NCI-H82 (cell line): ENCODE measurements at regions not wholly inside any gene's neighbourhood (a gene's known extent, or its start where the extent isn't known, plus 50 kb on each side); places are given as distances from the start of the nearest gene placed in this dataset.
"Not testable (repeated sequence)": the region's sequence is repeated elsewhere in the genome, so short reads cannot be mapped to it uniquely, and the experiment has no call there.

Experiments
- DNase-seq: peaks from one replicate; lab custom pipeline; 2025; lab: John Stamatoyannopoulos, UW

DNA sequence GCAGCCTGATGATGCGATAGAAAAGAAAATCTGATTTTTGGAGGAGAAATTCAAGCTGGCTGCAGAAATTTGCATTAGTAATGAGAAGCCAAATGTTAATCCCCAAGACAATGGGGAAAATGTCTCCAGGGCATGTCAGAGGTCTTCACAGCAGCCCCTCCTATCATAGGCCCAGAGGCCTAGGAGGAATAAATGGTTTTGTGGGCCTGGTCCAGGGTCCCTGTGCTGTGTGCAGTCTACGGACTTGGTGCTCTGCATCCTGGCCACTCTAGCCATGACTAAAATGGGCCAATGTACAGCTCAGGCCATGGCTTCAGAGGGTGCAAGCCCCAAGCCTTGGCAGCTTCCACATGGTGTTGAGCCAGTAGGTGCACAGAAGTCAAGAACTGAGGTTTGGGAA lies 303.8 kb upstream of the SEMA3C start:
- DNase-seq = not testable (repeated sequence)

DNA sequence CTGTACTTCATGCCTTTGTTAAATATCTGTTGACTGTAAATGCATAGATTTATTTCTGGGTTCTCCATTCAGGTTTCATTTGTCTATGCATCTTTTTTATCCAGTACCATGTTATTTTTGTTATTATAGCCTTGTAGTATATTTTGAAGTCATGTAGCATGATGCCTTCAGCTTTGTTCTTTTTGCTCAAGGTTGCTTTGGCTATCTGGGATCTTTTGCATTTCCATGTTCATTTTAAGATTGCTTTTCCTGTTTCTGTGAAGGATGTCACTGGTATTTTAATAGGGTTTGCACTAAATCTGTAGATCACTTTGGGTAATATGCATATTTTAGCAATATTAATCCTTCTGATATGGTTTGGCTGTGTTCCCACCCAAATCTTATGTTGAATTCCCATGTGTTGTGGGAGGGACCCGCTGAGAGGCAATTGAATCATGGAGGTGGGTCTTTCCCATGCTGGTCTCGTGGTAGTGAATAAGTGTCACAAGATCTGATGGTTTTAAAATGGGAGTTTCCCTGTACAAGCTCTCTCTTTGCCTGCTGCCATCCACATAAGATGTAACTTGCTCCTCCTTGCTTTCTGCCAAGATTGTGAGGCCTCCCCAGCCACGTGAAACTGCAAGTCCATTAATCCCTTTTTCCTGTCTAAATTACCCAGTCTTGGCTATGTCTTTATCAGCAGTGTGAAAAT lies 302.8 kb upstream of the SEMA3C start:
- DNase-seq = no peak

DNA sequence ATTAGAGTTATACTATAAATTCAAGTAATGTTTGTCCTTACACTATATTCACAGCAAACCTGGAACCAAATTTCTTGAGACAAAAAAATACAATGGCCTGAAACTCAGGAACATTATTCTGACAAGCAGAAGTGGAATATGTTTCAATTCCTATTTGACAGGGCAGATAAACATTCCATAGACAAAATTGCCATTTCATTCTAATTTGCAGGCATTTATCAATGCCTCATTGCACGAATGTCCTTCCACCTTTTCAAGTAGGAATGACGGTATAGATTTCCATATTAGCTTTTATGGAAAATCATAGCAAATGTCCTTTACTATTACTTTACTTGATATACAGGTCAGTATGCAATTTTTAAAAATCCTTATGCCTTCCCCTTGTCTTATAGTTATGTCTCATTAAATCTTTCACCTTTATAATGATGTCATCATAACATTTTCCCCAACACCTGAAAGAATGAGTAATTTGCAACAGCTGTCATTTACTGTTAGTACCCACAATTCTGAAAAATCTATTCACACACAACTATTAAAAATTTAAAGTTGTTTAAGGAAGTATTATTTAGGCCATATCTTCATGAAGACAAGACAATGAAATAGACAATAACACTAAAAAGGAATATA lies 299.7 kb upstream of the SEMA3C start:
- DNase-seq = no peak

DNA sequence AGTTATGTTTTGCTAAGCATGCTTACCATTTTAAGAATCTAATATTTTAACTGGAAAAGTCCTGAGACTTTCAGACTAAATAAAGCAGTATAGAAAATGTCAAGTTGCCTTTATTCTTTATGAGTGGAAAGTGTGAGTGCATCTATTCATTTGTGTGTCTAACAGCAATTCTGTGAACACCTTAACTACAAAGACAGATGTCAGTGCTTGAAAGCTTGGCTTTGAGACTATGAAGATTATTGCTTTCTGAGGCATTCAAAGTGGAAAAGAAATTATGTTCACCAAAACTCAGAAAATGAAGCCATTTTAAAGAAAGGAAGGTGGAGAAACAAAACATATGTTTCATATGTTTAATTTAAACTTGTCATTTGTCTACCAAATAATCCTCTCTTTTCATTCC lies 294.5 kb upstream of the SEMA3C start:
- no peak for DNase-seq

DNA sequence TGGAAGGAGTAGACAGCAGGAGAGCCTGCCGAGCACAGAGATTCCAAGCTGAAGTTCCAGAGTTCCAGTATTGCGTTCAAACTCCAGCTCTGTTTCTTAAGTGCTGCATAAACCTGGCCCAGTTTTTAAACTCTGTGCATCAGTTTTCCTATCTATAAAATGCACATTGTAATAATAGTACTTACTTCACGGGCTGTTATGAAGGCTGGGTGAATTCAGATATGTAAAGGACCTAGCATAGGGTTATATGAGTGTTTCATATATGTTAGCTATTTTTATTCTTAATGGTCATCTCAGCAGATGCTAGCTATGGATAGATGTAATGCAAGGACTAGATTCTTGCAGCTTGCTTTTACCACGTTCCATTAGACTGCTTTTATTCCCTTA lies 293.1 kb upstream of the SEMA3C start:
- DNase-seq = no peak

DNA sequence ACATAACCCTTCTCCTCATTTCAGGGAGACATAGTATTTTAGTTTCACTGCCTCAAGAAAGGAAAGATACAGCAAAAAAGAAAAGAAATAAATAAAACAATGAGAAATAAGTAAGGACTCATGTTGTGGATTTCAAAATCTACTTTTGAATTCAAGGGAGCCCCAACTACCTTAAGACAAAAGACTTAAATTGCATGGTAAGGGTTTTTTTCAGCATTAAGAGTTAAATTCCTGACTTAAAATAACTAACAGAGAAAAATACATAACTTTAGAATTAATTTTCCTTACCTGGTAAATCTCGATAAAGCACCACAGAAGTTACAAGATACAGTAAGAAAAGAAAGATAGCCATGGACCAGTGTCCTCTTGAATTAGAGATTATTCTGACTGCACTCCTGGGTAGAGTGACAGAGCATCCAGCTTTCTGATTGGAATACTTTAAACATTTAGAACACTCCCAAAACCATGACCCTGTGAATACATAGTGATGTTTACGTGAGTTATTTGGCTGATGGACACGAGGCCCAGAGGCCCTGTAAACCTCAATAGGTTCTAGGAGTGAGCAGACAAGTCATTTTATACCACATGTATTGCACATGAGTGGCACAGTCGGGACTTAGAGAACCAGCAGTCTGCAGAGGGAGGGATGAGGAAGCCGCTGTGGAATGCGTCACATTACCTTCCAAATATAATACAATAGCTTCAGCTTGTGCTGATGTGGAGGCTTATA lies 292.5 kb upstream of the SEMA3C start:
- DNase-seq = no peak

DNA sequence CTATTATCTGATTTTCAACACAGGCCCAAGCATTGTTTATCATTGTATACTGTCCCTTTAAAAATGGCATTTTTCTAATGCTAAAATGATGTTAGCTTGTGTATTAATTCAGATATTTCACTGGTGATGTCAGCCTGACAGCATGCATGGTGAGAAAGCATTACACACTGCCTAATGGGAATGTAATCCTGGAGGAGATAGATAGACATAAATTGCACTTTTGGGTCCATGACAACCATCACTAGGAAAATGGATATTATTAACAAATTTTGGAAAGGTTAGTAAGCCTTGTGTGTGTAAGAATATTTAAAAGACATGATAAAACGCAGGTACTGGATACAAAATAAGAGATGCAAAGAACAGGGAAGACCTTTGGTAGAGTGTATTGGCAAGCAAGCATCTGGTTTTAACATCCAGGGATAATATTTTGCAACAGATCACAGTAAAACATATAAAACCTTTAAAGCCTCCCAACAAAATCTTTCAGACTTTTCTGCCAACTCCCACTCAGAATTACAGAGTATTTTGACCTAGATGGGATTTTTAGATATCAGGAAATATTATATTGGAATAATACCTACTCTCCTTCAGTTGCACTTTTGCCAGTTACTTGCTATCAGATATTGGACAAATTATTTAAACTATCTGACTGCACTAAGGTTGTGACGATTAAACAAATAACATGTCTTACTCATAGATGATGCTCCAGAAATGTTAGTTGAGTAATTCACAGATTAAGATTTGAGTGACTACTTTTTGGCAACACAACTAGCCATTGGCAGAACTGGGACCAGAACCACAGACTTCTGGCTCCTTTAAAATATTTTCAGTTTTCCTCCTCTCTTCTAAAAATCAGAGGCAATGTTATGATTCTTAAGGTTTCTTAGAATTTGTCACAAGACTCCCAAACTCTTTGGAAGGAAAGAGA lies 291.6 kb upstream of the SEMA3C start:
- no peak for DNase-seq

DNA sequence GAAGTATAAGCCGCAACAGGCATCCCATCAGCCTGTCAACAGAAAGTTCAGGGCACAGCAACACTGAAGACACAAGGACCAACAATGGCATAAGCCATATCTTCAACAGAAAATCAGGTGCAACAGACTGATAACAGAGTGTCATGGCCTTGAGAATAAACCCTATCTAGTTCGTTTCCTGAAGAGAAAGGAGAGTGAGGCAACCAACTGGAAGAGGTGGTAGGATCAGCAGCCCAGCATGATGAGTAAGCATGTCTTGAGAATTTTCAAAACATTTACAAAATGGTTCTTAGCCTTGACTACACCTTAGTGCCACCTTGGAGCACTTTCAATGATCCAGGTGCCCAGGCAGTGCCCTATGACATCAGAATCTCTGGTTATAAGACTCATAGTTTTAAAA lies 290.2 kb upstream of the SEMA3C start:
- no peak for DNase-seq

DNA sequence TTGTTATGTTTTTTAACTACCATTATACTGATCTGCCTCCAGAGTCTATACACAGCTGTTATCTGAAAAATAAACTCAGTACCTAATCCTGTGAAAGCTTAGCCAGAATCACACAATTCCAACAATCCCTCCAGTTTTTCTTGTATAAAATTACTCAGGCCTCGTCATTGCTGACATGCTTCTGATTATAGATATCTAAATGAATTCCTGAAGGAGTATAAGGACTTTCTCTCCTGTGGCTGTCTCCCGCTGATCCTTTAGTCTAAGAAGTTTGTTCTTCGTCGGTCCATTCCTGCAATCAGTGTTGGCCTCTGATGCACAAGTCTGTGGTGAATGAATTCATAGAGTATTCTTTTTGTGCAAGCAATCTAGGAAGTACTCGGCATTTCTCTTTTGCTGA lies 288.9 kb upstream of the SEMA3C start:
- no peak for DNase-seq

DNA sequence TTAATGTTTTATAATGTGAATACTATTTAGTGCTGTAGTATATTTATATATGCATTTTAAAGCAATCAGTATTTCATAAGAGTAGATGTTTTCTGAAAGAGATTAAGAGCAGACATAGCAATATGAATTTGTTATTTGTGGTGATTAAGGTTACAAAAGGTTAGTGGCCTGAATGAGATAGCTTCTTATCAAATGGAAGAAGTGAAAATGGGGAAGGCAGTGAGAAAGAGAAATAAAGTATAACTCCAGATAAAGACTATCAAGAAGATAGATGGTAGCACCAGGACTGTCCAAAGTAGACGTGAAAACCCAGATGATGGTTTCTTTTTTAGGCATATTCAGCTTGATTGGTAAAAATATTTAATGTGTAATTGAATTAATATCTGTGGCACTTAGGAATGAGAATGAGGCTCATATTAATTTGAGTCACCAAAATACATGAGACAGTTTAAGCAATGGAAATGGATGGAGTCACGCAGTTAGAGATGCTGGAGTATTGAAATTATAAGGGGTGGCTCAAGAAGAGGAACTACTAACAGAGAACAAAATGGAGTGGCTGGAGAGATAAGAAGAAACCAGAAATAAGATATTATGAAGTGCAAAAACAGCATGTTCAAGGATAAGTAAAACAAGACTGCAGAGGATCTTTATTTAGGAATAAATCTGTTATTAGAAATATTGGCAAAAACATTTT lies 288.0 kb upstream of the SEMA3C start:
- DNase-seq = no peak

DNA sequence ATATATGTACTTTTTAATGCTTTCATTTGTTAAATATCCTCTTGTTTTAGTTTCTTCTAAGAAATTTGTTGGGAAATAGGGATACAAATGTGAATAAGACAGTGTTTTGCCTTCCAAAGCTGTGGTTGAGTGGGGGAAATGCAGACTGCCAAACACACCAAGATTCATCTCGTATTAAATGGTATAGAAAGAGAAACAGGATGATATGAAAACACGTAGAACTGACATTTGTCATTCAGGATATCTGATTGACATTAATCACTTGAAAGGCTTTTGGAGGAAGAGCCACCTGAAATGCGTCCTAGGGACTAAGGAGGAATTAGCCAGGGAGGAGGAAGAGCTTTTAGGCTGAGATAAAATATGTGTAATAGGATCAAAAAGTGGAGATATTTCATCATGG lies 287.4 kb upstream of the SEMA3C start:
- DNase-seq = peak; percentile 64

DNA sequence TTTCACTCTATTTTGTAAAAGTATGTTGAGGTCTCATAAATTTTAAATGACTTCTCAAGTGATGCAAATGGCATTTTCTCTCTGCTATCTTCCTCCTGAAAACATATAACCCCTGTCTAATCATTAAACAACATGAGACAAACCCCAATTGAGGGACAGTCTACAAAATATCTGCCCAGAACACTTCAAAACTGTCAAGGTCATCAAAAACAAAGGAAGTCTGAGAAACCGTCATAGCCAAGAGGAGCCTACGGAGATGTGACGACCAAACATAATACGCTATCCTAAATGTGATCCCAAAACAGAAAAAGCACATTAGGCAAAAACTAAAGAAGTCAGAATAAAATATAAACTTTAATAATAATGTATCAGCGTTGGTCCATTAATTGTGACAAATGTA lies 282.3 kb upstream of the SEMA3C start:
- no peak for DNase-seq

DNA sequence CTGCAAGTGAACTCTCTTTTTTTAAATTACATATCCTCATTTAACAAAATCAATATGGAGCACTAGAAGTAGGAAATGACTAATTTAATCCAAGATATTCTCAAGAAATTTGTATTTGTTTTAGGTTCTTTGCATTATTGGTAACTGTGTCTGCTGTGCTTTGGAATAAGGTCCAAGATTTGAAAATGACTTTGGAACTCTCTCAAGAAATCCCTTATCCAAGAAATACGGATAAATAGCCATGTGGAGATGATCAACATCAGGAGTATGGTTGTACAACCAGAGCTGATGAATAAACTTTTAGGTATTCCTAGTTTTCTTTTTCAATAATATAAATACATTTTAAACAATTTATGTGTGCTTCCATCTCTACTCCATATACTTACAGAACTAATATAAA lies 279.9 kb upstream of the SEMA3C start:
- DNase-seq = no peak

DNA sequence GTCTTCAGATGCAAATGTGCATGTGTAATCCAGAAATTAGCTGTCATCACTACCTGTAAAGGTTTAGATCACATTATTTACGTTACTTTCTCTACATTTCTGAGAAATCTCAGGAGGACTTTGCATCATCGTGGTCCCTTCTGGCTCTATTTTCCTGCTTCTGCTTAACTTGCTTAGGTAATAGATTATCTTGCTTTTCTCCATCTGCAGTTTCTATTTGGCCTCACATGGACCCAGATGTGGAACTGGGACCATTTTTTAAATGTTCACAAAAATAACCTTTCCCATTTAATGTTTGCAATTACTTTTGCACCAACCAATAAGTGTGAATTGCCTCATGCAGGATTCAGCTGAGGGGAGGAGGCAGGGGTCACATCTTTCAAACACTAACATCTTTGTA lies 278.4 kb upstream of the SEMA3C start:
- no peak for DNase-seq

DNA sequence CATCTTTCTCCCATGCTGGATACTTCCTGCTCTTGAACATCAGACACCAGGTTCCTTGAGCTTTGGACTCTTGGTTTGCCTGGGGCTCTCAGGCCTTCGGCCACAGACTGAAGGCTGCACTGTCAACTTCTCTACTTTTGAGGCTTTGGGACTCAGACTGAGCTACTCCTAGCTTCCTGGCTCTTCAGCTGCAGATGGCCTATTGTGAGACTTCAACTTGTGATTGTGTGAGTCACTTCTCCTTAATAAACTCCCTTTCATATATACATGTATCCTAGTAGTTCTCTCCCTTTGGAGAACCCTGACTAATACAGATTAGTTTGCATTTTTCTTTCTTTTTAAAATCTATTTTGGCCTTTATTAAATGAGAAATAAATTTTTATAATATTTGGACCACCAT lies 276.2 kb upstream of the SEMA3C start:
- no peak for DNase-seq

DNA sequence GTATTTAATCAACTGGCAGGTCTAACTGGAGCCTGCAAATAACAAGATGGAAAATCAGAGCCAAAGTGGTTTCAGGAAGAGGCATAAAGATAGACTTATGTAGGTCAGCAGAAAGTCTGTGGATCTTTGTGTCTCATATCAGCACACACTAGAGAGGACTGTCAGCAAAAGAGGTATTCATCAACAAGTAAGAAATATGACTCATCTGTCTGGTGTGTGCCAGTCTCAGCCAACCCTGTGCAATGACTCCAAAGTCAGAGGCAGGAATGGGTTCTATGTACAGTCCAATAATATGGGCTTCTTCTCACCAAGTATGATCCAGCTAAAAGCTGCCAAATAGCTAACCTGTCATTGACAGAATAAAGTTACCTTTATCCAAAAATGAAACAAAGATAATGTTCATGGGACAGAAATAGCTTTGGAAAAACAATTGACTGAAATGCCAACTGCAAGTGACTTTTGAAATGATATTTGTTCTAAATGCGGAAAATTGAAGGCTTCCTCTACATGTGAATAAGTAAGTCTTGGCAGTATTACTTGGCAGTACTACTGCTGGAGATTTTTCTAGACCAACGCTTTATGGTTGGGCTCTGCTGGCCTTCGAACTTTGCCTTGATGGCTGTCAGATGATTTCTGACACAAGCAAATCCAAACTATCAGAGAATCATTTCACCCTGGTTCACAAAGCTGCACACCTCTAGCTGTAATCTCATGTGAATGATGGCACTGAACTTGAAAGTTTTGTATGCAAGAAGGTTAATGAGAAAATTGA lies 272.3 kb upstream of the SEMA3C start:
- no peak for DNase-seq

DNA sequence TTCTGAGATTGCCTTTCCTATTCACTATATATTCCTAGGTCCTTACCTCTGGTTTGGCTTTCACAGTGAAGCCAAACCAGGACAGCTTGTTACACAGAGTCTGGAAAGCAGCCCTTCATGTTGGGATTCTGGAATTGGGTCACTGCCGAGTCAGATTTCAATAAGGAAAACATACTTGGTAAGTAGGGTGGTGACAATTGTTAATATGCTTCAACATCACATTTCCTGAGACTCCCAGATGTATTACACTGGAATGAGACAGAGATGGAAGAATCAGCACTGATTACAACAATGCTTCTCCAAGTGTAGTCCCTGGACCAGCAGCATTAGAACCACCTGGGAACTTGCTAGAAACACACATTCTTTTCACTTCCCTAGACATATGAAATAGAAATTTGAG lies 268.9 kb upstream of the SEMA3C start:
- no peak for DNase-seq

DNA sequence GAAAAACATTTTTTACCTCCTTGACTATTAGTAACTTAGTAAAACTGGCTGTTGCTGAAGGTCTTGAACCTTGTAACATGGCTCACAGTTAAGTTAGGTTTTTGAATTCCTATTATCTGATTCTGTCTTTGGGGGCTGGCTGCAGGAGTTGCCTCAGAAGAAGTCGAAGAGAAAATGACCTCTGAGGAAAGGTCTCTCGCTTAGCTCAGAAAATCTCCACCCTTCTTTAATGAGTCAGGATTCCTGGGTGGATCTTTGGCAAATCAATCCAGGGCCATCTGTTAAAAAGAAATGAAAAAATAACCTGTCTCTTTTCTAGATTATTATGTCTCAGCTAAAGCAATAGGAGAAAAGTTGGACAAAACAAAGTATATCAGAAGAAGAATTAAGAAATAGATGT lies 267.8 kb upstream of the SEMA3C start:
- no peak for DNase-seq

DNA sequence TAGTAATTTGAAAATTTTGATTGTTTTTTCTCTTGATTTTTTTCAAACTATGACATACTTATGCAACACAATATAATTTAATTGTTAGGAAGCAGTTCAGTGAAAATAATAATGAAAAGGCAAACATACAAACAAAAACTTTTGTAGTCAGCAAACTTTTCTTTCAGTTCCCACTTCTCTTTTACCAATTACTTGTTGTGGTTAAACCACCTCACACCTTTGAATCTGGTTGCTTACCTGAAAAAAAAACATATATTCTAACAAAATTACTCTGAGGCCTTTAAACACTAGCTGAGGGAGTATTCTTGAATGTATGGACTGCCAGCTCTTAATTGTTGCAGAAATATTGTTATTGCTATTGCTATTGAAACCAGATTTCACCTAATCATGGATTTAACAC lies 266.2 kb upstream of the SEMA3C start:
- no peak for DNase-seq

DNA sequence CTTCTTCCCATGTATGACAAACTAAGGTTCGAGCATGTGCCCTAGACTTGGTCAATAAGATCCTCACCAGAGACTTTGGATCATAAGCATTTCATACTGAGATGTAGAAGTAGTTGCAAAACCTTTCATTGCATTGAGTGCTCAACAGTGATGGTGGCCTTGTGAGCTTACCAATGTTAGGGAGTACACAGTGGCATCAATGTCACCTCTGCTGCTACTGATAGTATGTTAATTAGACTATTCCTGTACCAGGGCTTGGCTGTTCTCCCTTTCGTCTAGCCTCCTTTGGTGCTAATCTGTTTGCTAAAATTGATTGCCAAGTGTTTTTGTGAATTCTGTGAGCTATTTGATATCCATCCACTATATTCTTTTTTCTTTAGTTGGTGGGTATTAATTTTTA lies 264.5 kb upstream of the SEMA3C start:
- DNase-seq = no peak

DNA sequence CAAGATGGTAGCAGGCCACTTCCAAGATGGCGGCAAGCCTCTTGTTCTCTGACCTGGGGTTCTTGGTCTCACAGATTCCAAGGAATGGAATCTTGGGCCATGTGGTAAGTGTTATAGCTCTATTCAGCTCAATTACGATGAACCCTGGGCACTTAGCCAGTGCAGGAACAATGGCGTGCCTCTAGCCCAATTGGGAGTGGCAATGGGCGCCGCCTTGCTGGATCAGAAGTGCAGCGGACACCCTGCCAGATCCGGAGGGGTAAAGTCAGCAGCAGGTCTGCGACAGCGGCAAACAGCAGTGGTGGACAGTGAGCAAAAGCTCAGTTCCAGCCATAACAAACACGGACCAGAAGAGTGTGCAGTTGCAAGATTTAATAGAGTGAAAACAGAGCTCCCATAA lies 263.2 kb upstream of the SEMA3C start:
- DNase-seq = not testable (repeated sequence)
